Endothelial cell of umbilical vein (primary cell): ENCODE measurements at regions not wholly inside any gene's neighbourhood (a gene's known extent, or its start where the extent isn't known, plus 50 kb on each side); places are given as distances from the start of the nearest gene placed in this dataset.
"Not testable (repeated sequence)": the region's sequence is repeated elsewhere in the genome, so short reads cannot be mapped to it uniquely, and the experiment has no call there.

Source experiments
- BruUV-seq: library from RNA; stranded (reverse); fragments of 400-500 nt; replicated peaks from 2 replicates; lab custom pipeline; 2021; lab: Mats Ljungman, UMichigan
- CTCF ChIA-PET: fragments of 300-600, 350-600 bp; sonication (Branson Sonifier 250); formaldehyde crosslinking; loops from one replicate; lab custom pipeline; 2021; ENCODE audit warnings: antibody characterized with exemption, inconsistent platforms; lab: Charles Lee
- POLR2A ChIA-PET: fragments of 300-600, 350-600 bp; sonication (Branson Sonifier 250); formaldehyde crosslinking; loops from one replicate; lab custom pipeline; 2021; ENCODE audit warnings: antibody characterized with exemption, inconsistent platforms; lab: Charles Lee
- DNase-seq: peaks from one replicate; pipeline ENCODE4 v3.0.0-alpha.2; 2011; ENCODE audit warnings: low read depth, low spot score
- FAIRE-seq: peaks from 2 replicates; lab custom pipeline; 2011; peaks lifted over from hg19 to GRCh38; lab: Jason Lieb, UNC
- H2AFZ ChIP-seq: 2 replicates; pipeline ENCODE4 v1.6.0; 2012; ENCODE audit warnings: low read depth, low read length, control low read depth, inconsistent platforms
- H3K27ac ChIP-seq: 2 replicates; pipeline ENCODE4 v1.5.1; 2011; ENCODE audit warnings: low read depth, mild to moderate bottlenecking, control low read depth, low read length, moderate library complexity; ENCODE audit not compliant: insufficient read depth
- H3K27me3 ChIP-seq, 2 experiments: 2 replicates each; pipeline versions ENCODE4 v1.6.0 to v1.6.1; 2011; ENCODE audit warnings: low read length in 2 of 2, mixed read lengths in 1 of 2; ENCODE audit not compliant: control insufficient read depth in 2 of 2, insufficient read depth in 2 of 2
- H3K36me3 ChIP-seq, 2 experiments: 2 replicates in 1 of 2; 3 replicates in 1 of 2; pipeline ENCODE4 v1.5.1; 2011; ENCODE audit warnings: low read length in 2 of 2, mild to moderate bottlenecking in 1 of 2, moderate library complexity in 1 of 2; ENCODE audit not compliant: control insufficient read depth in 2 of 2, insufficient read depth in 2 of 2; ENCODE audit errors: extremely low read depth in 1 of 2
- H3K4me1 ChIP-seq: 3 replicates; pipeline ENCODE4 v1.5.1; 2011; ENCODE audit warnings: mild to moderate bottlenecking, low read length; ENCODE audit not compliant: control insufficient read depth, insufficient read depth; ENCODE audit errors: extremely low read depth
- H3K4me2 ChIP-seq: 2 replicates; pipeline ENCODE4 v1.6.1; 2011; ENCODE audit warnings: low read length, control low read depth, mixed read lengths; ENCODE audit not compliant: insufficient read depth
- H3K4me3 ChIP-seq, 3 experiments: fragments of 200-600 bp in 1 of 3; sonication (generic), shearing (Covaris generic) in 1 of 3; replicated peaks in 1 of 3; 2 replicates each; pipeline ENCODE4 v1.5.1; 2011 to 2016; ENCODE audit warnings: control low read depth in 3 of 3, low read length in 3 of 3, mild to moderate bottlenecking in 2 of 3, inconsistent platforms in 1 of 3, low read depth in 1 of 3, moderate library complexity in 1 of 3; ENCODE audit not compliant: insufficient read depth in 1 of 3
- H3K79me2 ChIP-seq: 2 replicates; pipeline ENCODE4 v1.6.0; 2012; ENCODE audit warnings: low read length, inconsistent platforms; ENCODE audit not compliant: control insufficient read depth, insufficient read depth
- H3K9ac ChIP-seq: replicated peaks from 2 replicates; pipeline ENCODE3; 2011; ENCODE audit warnings: low read length, control low read depth; ENCODE audit not compliant: insufficient read depth; ENCODE audit errors: extremely low read depth
- H3K9me1 ChIP-seq: replicated peaks from 3 replicates; pipeline ENCODE4 v1.6.0; 2011; ENCODE audit warnings: mild to moderate bottlenecking, low read length; ENCODE audit not compliant: control insufficient read depth, insufficient read depth; ENCODE audit errors: extremely low read depth
- H3K9me3 ChIP-seq: replicated peaks from 2 replicates; pipeline ENCODE4 v1.5.1; 2012; ENCODE audit warnings: low read length, inconsistent platforms; ENCODE audit not compliant: control insufficient read depth, insufficient read depth
- H4K20me1 ChIP-seq: replicated peaks from 2 replicates; pipeline ENCODE3; 2011; ENCODE audit warnings: mild to moderate bottlenecking, low read length; ENCODE audit not compliant: control insufficient read depth, insufficient read depth; ENCODE audit errors: extremely low read depth
- FOS ChIP-seq: IDR thresholded peaks from 2 replicates; pipeline ENCODE4 v1.6.1; 2011; ENCODE audit warnings: mild to moderate bottlenecking, low read length, moderate library complexity, borderline replicate concordance; ENCODE audit not compliant: insufficient read depth
- GATA2 ChIP-seq: IDR thresholded peaks from 2 replicates; pipeline ENCODE4 v1.7.0; 2011; ENCODE audit warnings: low read depth, mild to moderate bottlenecking, moderate library complexity, mixed read lengths, low read length; ENCODE audit not compliant: insufficient read length, insufficient read depth
- dilution Hi-C: fragments of 300-500 bp; cut with MboI; formaldehyde crosslinking; loops from one replicate; pipeline ENCODE4 v1.15.0; 2019; ENCODE audit warnings: low sequenced_read_pairs; ENCODE audit not compliant: extremely low pct_ligation_motif_present
- intact Hi-C: fragments of 100-400 bp; cut with micrococcal nuclease; formaldehyde crosslinking; loops from one replicate; pipeline ENCODE4 v1.10.0; 2022

GRCh38 chrX:113384628-113385027, 544.0 kb upstream of the AMOT start:
- CTCF ChIA-PET = interaction anchor here (0.9 kb wide), 1 partner anchor 15 kb away, joined by 3 read pairs; no protein-coding TSS in a partner anchor
- no peaks in the 10 kb centered on the region for H3K9me3 ChIP-seq
- H3K79me2 ChIP-seq = no peaks in the 10 kb centered on the region
- H3K4me3 ChIP-seq = no peak overlapping the region
- no peaks in the 10 kb centered on the region for H3K27me3 ChIP-seq
- POLR2A ChIA-PET = interaction anchor here (0.7 to 1.4 kb wide), 2 partner anchors 16 to 29 kb away, joined by 3 read pairs; no protein-coding TSS in a partner anchor
- H3K9ac ChIP-seq = no peak overlapping the region
- no peaks in the 10 kb centered on the region for H4K20me1 ChIP-seq
- DNase-seq (peak; percentile 83), FAIRE-seq (peak; percentile 94)
- H3K4me1 ChIP-seq = peaks cover 7% of the 10 kb centered on the region
- BruUV-seq = no TSS peak
- dilution Hi-C loops (no loop called here), intact Hi-C loops (loop anchor here (1.0 to 10.0 kb wide), 2 partner anchors 16 to 90 kb away; no protein-coding TSS in a partner anchor)
- H2AFZ ChIP-seq = no peak overlapping the region
- H3K4me2 ChIP-seq = no peak overlapping the region
- no peaks in the 10 kb centered on the region for H3K9me1 ChIP-seq
- H3K36me3 ChIP-seq = no peaks in the 10 kb centered on the region
- TF ChIP-seq FOS = no peak
- TF ChIP-seq GATA2 = peak; percentile 20
- peak overlapping the region; percentile 7 for H3K27ac ChIP-seq

- H3K4me1 ChIP-seq, H3K27ac ChIP-seq, FAIRE-seq, H2AFZ ChIP-seq, dilution Hi-C loops, H3K36me3 ChIP-seq, H3K4me2 ChIP-seq, H3K9me1 ChIP-seq, H3K9ac ChIP-seq, BruUV-seq, intact Hi-C loops, DNase-seq, POLR2A ChIA-PET, H3K9me3 ChIP-seq, H3K4me3 ChIP-seq, H4K20me1 ChIP-seq, H3K79me2 ChIP-seq, H3K27me3 ChIP-seq, CTCF ChIA-PET: not testable (repeated sequence)
These were observed 532.8 kb upstream of the AMOT start for GRCh38 chrX:113373421-113373820.
